GM19468 (cell line): ENCODE measurements at regions not wholly inside any gene's neighbourhood (a gene's known extent, or its start where the extent isn't known, plus 50 kb on each side); places are given as distances from the start of the nearest gene placed in this dataset.
"Not testable (repeated sequence)": the region's sequence is repeated elsewhere in the genome, so short reads cannot be mapped to it uniquely, and the experiment has no call there.

Experiments used
- ATAC-seq: cut with Tn5 transposase; IDR thresholded peaks from one replicate; pipeline ENCODE4 v1.9.1; 2021; ENCODE audit warnings: mild to moderate bottlenecking, moderate library complexity, moderate number of reproducible peaks; ENCODE audit not compliant: unreplicated experiment; ENCODE audit errors: extremely low read depth

GRCh38 chr5:133861161-133861737 is 107.2 kb downstream of the C5orf15 start:
- no peak for ATAC-seq

GRCh38 chr5:133859073-133859472 is 109.4 kb downstream of the C5orf15 start:
- ATAC-seq = no peak

GRCh38 chr5:133857595-133858313 is 110.7 kb downstream of the C5orf15 start:
- ATAC-seq = not testable (repeated sequence)

- ATAC-seq = no peak
These were observed 113.9 kb downstream of the C5orf15 start for GRCh38 chr5:133854554-133854953.

GRCh38 chr5:133853646-133854365 is 114.6 kb downstream of the C5orf15 start:
- ATAC-seq = no peak

- no peak for ATAC-seq
These were observed 116.9 kb downstream of the C5orf15 start for GRCh38 chr5:133851521-133851920.

- no peak for ATAC-seq
These were observed 117.6 kb downstream of the C5orf15 start for GRCh38 chr5:133850811-133851210.

- no peak for ATAC-seq
These were observed 119.3 kb downstream of the C5orf15 start for GRCh38 chr5:133849116-133849515.

GRCh38 chr5:133848341-133848811 is 120.0 kb downstream of the C5orf15 start:
- no peak for ATAC-seq

GRCh38 chr5:133847886-133848285 is 120.5 kb downstream of the C5orf15 start:
- ATAC-seq = no peak

GRCh38 chr5:133847301-133847700 is 121.1 kb downstream of the C5orf15 start:
- ATAC-seq = no peak

GRCh38 chr5:133846478-133847226 is 121.8 kb downstream of the C5orf15 start:
- no peak for ATAC-seq

- no peak for ATAC-seq
These were observed 123.2 kb downstream of the C5orf15 start for GRCh38 chr5:133845271-133845670.

GRCh38 chr5:133844836-133845235 is 123.6 kb downstream of the C5orf15 start:
- ATAC-seq = no peak

GRCh38 chr5:133843911-133844310 is 124.5 kb downstream of the C5orf15 start:
- ATAC-seq = no peak

- no peak for ATAC-seq
These were observed 125.4 kb downstream of the C5orf15 start for GRCh38 chr5:133842846-133843611.

- no peak for ATAC-seq
These were observed 126.3 kb downstream of the C5orf15 start for GRCh38 chr5:133841831-133842750.

- no peak for ATAC-seq
These were observed 128.3 kb downstream of the C5orf15 start for GRCh38 chr5:133840168-133840567.

- no peak for ATAC-seq
These were observed 128.7 kb downstream of the C5orf15 start for GRCh38 chr5:133839721-133840120.
